K562 (cell line): ENCODE measurements at regions not wholly inside any gene's neighbourhood (a gene's known extent, or its start where the extent isn't known, plus 50 kb on each side); places are given as distances from the start of the nearest gene placed in this dataset.

Source experiments
- BHLHE40 ChIP-seq: IDR thresholded peaks from 2 replicates; pipeline ENCODE4 v1.6.1; 2011; ENCODE audit warnings: low read length, improper control_type of control experiment
- CBFA2T2 ChIP-seq: fragments of 450-650 bp; conservative IDR thresholded peaks from 2 replicates; pipeline ENCODE4 v1.6.1; 2017; ENCODE audit warnings: mild to moderate bottlenecking
- CGGBP1 ChIP-seq: fragments of 250-450 bp; sonication (Bioruptor Pico); IDR thresholded peaks from 2 replicates; pipeline ENCODE4 v1.9.0; 2021; ENCODE audit warnings: mild to moderate bottlenecking
- CHD4 ChIP-seq: fragments of 200-600 bp; sonication (generic); IDR thresholded peaks from 3 replicates; pipeline ENCODE4 v1.6.1; 2012; ENCODE audit warnings: low read depth, mild to moderate bottlenecking, mixed read lengths, low read length, inconsistent platforms; ENCODE audit not compliant: insufficient read depth, insufficient replicate concordance, poor library complexity, severe bottlenecking
- DIDO1 ChIP-seq: fragments of 450-650 bp; IDR thresholded peaks from 2 replicates; pipeline ENCODE4 v1.6.1; 2016; ENCODE audit warnings: low read depth, missing biosample characterization, missing genetic modification characterization
- ESRRB ChIP-seq: fragments of 250-450 bp; sonication (Bioruptor Pico); IDR thresholded peaks from 2 replicates; pipeline ENCODE4 v1.5.0; 2020; ENCODE audit warnings: mild to moderate bottlenecking, moderate library complexity, borderline replicate concordance
- FOXM1 ChIP-seq, 2 experiments: fragments of 450-650 bp in 1 of 2; sonication (generic) in 1 of 2; formaldehyde crosslinking in 1 of 2; IDR thresholded peaks; 2 replicates each; pipeline versions ENCODE4 v1.6.1 to v1.9.0; 2017 to 2022; ENCODE audit warnings: low read depth in 2 of 2, mild to moderate bottlenecking in 2 of 2, missing genetic modification reagents in 1 of 2, moderate library complexity in 1 of 2
- HNRNPK ChIP-seq: fragments of 200-400 bp; formaldehyde crosslinking; IDR thresholded peaks from one replicate; pipeline ENCODE4 v1.6.1; 2018; ENCODE audit warnings: mild to moderate bottlenecking, low read depth, low read length; ENCODE audit not compliant: poor library complexity, severe bottlenecking
- KAT2B ChIP-seq: IDR thresholded peaks from one replicate; pipeline ENCODE4 v1.6.1; 2012; ENCODE audit warnings: low read depth, mild to moderate bottlenecking, control low read depth, inconsistent platforms, low read length, moderate library complexity
- KDM4B ChIP-seq, 2 experiments: fragments of 450-650 bp in 1 of 2; sonication (generic) in 1 of 2; IDR thresholded peaks; 2 replicates each; pipeline ENCODE4 v1.6.1; 2016 to 2017; ENCODE audit warnings: borderline replicate concordance in 2 of 2, antibody characterized with exemption in 1 of 2, low read depth in 1 of 2, mild to moderate bottlenecking in 1 of 2
- MTF1 ChIP-seq: fragments of 250-450 bp; sonication (Bioruptor Pico); IDR thresholded peaks from 2 replicates; pipeline ENCODE4 v1.9.0; 2021; ENCODE audit warnings: moderate library complexity, mild to moderate bottlenecking, inconsistent platforms, borderline replicate concordance
- PML ChIP-seq: IDR thresholded peaks from 2 replicates; pipeline ENCODE4 v1.6.1; 2012; ENCODE audit warnings: low read length, inconsistent platforms
- ZBED1 ChIP-seq: IDR thresholded peaks from 2 replicates; pipeline ENCODE4 v1.6.1; 2014
- ZBTB40 ChIP-seq, 2 experiments: fragments of 450-650 bp in 1 of 2; sonication (generic) in 1 of 2; formaldehyde crosslinking in 1 of 2; IDR thresholded peaks; 2 replicates each; pipeline versions ENCODE4 v1.7.1 to v1.9.0; 2016 to 2022; ENCODE audit warnings: inconsistent platforms in 1 of 2, mild to moderate bottlenecking in 1 of 2, missing genetic modification reagents in 1 of 2

- TF ChIP-seq ZBTB40 (IDR thresholded peaks at IDR 0.05) (no peak), ZBTB40 (CRISPR knock-in tag; IDR thresholded peaks at IDR 0.05) (no peak), PML (no peak), CHD4 (no peak), DIDO1 (tag) (no peak), BHLHE40 (no peak), KDM4B (IDR thresholded peaks at IDR 0.05; ENCODE audit: borderline replicate concordance in 2 of 2, low read depth in 1 of 2) (no peak), FOXM1 (IDR thresholded peaks at IDR 0.05; ENCODE audit: low read depth) (no peak), FOXM1 (CRISPR knock-in tag; IDR thresholded peaks at IDR 0.05; ENCODE audit: low read depth) (no peak), ZBED1 (no peak), CGGBP1 (CRISPR knock-in tag) (no peak), MTF1 (CRISPR knock-in tag) (no peak), HNRNPK (no peak), KAT2B (no peak), ESRRB (CRISPR knock-in tag) (no peak), CBFA2T2 (no peak)
- TF ChIP-seq, all 486 proteins: peak for 0
These were observed 138.6 kb downstream of the CAAP1 start (continued) for GRCh38 chr9:26753971-26754370.
